AG04449 (cell line): ENCODE measurements at regions not wholly inside any gene's neighbourhood (a gene's known extent, or its start where the extent isn't known, plus 50 kb on each side); places are given as distances from the start of the nearest gene placed in this dataset.

ENCODE experiments used
- CTCF ChIA-PET: fragments of 350-600 bp; formaldehyde crosslinking; extraction: SDS; loops from one replicate; lab custom pipeline; 2021; ENCODE audit warnings: antibody characterized with exemption; lab: Yijun Ruan, JAX
- POLR2A ChIA-PET: fragments of 400-600, 350-600 bp; formaldehyde crosslinking; extraction: SDS; loops from one replicate; lab custom pipeline; 2020; ENCODE audit warnings: antibody characterized with exemption, inconsistent platforms; lab: Yijun Ruan, JAX
- DNase-seq: peaks from one replicate; pipeline ENCODE4 v3.0.0-alpha.2; 2010; ENCODE audit warnings: low read depth, low spot score
- H3K4me3 ChIP-seq: 2 replicates; pipeline ENCODE4 v1.5.1; 2011; ENCODE audit warnings: low read depth, mild to moderate bottlenecking, control low read depth, low read length
- TF ChIP-seq, protein P1 (sequence below): IDR thresholded peaks from one replicate; pipeline ENCODE4 v1.5.1; 2011; ENCODE audit warnings: mild to moderate bottlenecking, moderate library complexity, low read length, control low read depth, inconsistent platforms; ENCODE audit not compliant: insufficient read depth; ENCODE audit errors: missing control alignments

DNA sequence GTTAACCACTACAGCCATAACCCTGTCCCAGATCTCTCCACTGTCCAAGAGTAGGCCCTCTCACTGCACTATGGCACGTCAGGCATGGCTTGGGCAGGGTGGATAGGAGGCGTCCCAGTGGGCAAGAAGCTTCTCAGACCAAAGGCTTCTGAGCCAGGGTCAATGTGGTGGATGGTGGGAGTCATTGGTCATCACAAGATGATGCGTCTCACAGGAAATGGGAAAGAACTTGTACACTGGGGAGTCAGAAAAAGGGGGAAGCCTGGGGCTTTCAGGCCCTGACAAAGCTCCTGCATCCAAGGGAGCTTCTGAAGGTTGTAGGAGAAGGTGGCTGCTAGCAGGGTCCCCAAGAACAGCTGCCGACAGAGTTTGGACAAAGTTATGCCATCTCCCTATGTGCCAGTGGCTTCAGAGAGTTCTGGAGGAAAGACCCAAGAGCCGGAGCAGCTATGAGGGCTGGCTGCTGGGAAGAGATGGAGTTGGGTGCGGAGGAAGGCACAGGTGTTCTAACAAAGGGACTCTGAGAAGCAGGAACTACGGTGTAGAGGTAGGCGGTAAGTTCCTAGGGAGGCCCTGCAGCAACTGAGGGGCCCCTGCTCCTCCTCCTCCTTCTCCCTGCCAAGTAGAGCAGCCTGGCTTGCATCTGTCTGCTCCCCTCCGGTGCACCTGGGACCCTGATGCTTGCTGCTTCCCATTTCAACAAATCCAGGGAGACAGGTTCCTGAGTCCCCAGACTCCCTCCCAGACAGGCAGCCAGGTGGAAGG lies 81.1 kb downstream of the ARL6IP4 start:
- no peak overlapping the region for H3K4me3 ChIP-seq
- ChIA-PET POLR2A (interaction anchor here (1.2 kb wide), 1 partner anchor 172 kb away, joined by 3 read pairs; the partner anchor contains the start of genes MPHOSPH9 and MTRFR), CTCF (interaction anchor here (0.9 to 5.6 kb wide), 3 partner anchors 8 to 19 kb away, joined by 3 to 37 read pairs (median 3); no protein-coding TSS in a partner anchor)
- no peak for DNase-seq
- TF ChIP-seq, protein P1, sequence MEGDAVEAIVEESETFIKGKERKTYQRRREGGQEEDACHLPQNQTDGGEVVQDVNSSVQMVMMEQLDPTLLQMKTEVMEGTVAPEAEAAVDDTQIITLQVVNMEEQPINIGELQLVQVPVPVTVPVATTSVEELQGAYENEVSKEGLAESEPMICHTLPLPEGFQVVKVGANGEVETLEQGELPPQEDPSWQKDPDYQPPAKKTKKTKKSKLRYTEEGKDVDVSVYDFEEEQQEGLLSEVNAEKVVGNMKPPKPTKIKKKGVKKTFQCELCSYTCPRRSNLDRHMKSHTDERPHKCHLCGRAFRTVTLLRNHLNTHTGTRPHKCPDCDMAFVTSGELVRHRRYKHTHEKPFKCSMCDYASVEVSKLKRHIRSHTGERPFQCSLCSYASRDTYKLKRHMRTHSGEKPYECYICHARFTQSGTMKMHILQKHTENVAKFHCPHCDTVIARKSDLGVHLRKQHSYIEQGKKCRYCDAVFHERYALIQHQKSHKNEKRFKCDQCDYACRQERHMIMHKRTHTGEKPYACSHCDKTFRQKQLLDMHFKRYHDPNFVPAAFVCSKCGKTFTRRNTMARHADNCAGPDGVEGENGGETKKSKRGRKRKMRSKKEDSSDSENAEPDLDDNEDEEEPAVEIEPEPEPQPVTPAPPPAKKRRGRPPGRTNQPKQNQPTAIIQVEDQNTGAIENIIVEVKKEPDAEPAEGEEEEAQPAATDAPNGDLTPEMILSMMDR: no peak

DNA sequence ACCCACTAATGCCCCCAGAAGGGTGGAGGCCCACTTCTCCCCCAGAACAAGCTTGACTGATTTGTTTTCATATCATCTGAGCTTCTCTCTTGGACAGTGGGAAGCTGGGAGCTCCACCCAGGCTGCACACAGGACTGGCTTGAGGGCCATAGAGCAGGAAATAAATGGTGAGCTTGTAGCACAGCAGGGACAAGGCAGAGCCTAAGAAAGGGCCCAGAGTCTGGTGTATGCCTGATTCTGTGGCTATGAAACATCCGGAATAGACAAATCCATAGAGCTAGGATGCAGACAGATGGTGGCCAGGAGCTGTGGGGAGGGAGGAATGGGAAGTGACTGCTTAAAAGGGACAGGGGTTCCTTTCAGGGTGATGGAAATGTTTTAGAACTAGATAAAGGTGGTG lies 79.0 kb downstream of the ARL6IP4 start:
- POLR2A ChIA-PET: no interaction called here
- TF ChIP-seq, protein P1: no peak
- no peak overlapping the region for H3K4me3 ChIP-seq
- CTCF ChIA-PET: interaction anchor here (0.8 to 5.6 kb wide), 4 partner anchors 13 to 178 kb away, joined by 3 to 37 read pairs (median 5); no protein-coding TSS in a partner anchor
- no peak for DNase-seq

DNA sequence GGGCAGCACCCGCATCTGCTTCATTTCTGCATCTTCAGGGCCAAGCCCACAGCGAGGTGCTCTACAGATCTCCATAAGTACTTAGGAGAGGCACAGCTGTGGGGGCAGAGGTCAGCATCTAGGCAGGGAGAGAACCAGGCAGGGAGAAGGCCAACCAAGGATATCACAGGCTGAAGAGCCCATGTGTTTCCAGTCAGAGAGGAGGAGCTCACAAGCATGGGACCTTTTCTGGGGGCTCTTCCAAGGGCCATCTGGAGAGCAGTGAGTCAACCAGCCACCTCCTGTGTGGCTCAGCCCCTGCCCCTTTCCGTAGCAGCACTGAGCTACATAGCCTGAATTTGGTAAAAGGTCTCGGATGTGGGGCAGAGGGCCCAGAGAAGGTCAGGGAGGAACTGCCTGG lies 78.5 kb downstream of the ARL6IP4 start:
- POLR2A ChIA-PET: no interaction called here
- CTCF ChIA-PET: interaction anchor here (1.4 to 5.6 kb wide), 3 partner anchors 12 to 35 kb away, joined by 4 to 37 read pairs (median 6); no protein-coding TSS in a partner anchor
- H3K4me3 ChIP-seq: no peak overlapping the region
- no peak for DNase-seq
- TF ChIP-seq, protein P1: no peak

DNA sequence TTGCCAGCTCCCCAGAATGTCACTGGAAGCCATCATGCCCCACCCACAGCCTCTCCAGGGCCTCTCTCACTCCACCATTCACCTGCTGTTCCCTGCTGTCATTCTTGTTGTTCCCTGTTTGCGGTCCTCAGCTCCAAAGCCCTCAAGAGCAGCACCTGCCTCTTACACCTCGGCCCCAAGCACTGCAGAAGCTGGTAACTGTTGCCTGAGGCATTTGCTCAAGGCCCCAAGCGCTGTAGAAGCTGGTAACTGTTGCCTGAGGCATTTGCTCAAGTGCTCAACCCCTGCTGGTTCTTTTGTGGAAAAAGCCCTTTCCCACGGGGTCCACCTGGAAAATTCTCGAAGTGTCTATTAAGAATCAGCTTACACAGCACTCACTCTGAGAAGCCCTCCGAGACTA lies 78.0 kb downstream of the ARL6IP4 start:
- TF ChIP-seq, protein P1: no peak

DNA sequence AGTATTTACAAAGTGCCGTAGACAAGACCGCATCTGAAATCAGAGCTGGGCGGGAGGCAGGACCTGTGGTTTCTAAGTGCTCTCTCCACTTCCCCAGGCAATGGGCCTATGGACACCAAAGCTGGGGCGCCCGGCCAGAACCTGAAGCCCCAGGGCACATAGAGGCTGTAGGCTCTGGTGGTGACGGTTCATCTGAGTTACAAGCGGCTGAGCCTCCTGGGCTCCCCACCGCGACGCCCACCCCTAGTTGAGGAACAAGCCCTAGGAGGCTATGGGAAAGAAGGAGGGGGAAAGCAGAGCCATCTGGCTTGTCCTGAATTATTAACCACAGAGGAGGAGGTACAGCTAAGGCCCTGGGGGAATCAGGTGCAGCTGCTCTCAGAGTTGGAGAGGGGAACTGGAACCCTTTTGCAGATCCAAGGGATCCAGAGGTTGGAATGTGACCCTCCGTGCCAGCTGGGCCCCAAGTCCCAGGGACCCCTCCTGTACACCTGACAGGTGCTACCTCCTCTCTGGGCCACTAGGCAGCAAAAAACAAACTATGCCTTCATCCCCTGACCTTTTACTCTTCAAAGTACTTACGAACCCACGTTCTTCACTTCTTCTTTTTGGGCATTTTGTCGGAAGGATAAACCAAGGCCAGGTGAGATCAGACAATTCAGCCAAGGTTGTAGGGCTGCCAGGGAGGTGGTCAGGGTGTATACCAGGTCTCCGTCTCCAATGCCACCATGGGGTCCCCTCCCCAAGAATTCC lies 77.2 kb downstream of the ARL6IP4 start:
- ChIA-PET CTCF (interaction anchor here (5.6 kb wide), 1 partner anchor 15 kb away, joined by 37 read pairs; no protein-coding TSS in a partner anchor), POLR2A (no interaction called here)
- no peak overlapping the region for H3K4me3 ChIP-seq
- TF ChIP-seq, protein P1: no peak
- no peak for DNase-seq

More for the DNA sequence above, 78.0 kb downstream of the ARL6IP4 start:
- no peak overlapping the region for H3K4me3 ChIP-seq
- no peak for DNase-seq
- CTCF ChIA-PET: interaction anchor here (1.4 to 5.6 kb wide), 2 partner anchors 12 to 16 kb away, joined by 6 to 37 read pairs; no protein-coding TSS in a partner anchor
- POLR2A ChIA-PET: no interaction called here

DNA sequence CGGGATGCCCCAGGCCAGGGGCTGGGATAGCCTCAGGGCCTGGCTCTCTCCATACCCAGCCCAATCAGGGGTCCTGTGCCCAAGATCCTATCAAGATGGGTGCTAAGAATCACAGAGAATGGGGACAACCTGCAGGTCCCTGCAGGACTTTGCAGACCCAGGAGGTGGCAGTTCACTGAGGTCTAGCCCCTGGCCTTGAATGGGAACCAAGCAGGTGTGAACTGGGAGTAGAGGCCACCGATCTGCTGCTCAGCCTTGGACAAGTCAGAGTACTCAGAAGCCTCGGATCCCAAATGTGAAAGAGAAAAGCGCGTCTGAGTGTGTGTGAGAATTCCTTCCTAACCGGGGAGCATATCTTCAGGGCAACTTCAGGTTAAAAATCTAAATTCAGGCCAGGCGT lies 76.2 kb downstream of the ARL6IP4 start:
- H3K4me3 ChIP-seq: no peak overlapping the region
- no peak for DNase-seq
- TF ChIP-seq, protein P1: no peak
- CTCF ChIA-PET: interaction anchor here (1.1 kb wide), 1 partner anchor 34 kb away, joined by 3 read pairs; no protein-coding TSS in a partner anchor
- POLR2A ChIA-PET: no interaction called here
